Erythroblast (primary cell): ENCODE measurements at regions not wholly inside any gene's neighbourhood (a gene's known extent, or its start where the extent isn't known, plus 50 kb on each side); places are given as distances from the start of the nearest gene placed in this dataset.

Source experiments
- GATA1 ChIP-seq: IDR thresholded peaks from 2 replicates; pipeline ENCODE4 v1.6.1; 2011; ENCODE audit warnings: low read depth, mild to moderate bottlenecking, control low read depth, low read length, moderate library complexity
- POLR2A ChIP-seq: IDR thresholded peaks from 2 replicates; pipeline ENCODE4 v1.6.1; 2011; ENCODE audit warnings: mild to moderate bottlenecking, low read length

- TF ChIP-seq POLR2A = no peak
- no peak for TF ChIP-seq GATA1
Measured at GRCh38 chr16:64364416-64364815, 757.4 kb downstream of the CDH11 start.
